ENCODE measurements at regions not wholly inside any gene's neighbourhood (a gene's known extent, or its start where the extent isn't known, plus 50 kb on each side); places are given as distances from the start of the nearest gene placed in this dataset.
"Not testable (repeated sequence)": the region's sequence is repeated elsewhere in the genome, so short reads cannot be mapped to it uniquely, and the experiment has no call there.

DNA sequence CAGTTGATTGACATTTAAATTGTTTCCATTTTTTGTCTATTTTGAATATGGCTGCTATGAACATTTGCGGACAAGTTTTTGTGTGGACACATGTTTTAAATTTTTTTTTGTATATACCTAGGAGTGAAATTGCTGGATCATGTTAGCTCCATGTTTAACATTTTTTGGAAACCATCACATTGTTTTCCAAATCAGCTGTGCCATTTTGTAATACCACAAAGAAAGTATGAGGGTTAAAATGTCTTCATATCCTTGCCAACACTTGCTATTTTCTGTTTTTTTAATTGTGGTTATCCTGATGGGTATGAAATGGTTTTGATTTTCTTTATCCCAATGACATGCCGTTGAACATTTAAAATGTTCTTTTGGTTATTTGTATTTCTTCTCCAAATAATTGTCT is 52.1 kb downstream of the CARTPT start:
- no peak for DNase-seq (ENCODE audit: low read depth, low spot score)

DNA sequence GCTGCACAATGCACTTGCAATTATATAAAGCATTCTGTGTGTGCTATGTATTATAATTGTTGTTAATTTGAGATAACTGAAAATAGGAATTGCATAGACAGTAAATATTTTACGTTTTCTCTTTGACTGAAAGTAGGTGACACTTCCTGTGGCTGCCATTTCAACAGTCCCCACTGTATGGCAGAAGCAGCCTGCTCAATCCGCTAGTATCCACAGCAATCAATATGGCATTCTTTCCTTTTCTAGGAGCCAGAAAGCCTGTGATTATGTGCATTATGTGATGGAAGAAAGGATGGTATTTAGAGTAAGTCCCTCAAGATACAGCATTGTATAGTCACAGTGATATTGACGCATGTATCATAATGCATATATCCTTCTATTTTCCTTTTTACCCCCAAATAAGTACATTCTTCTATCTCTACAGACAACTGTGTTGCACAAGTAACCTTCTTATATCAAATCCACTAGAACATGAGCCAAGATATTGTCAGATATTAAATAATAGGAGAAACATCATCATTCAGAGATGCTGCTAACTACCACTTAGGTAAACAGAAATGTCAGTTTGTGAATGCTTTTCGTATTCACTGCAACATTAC is 59.7 kb downstream of the CARTPT start:
- peak; percentile 29 for DNase-seq (ENCODE audit: low read depth, low spot score)

DNA sequence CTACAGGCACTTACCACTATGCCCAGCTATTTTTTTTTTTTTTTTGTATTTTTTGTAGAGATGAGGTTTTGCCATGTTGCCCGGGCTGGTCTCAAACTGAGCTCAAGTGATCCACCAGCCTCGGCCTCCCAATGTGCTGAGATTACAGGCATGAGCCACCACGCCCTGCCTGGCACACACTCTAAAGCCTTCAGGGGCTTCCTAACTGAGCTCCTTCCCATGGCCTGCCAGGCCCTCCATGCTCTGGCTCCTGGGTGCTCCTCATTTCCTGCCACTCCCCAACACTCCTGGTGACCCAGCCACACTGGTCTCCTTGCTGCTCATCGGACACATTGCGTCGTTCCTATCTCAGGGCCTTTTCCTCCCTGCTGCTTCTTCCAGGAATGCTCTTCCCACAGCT is 61.5 kb downstream of the CARTPT start:
- no peak for DNase-seq (ENCODE audit: low read depth, low spot score)

DNA sequence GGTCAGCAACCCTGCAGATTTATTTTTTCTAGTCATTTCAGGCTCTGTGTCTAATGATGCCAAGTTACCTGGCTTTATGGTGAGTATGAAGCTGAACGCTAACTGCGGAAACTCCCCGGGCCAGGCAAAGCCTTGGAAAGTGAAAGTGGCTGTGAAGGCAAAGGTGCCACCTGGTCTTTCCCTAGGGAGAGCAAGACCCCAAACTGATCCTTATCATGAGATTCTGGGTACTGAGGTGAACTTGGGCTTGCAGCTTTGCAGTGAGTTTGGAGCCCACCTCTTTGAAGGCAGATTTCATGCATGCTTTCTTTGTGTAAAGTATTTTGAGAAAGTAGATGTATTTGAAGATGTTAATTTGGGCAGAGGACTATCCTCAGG is 63.3 kb downstream of the CARTPT start:
- no peak for DNase-seq (ENCODE audit: low read depth, low spot score)

DNA sequence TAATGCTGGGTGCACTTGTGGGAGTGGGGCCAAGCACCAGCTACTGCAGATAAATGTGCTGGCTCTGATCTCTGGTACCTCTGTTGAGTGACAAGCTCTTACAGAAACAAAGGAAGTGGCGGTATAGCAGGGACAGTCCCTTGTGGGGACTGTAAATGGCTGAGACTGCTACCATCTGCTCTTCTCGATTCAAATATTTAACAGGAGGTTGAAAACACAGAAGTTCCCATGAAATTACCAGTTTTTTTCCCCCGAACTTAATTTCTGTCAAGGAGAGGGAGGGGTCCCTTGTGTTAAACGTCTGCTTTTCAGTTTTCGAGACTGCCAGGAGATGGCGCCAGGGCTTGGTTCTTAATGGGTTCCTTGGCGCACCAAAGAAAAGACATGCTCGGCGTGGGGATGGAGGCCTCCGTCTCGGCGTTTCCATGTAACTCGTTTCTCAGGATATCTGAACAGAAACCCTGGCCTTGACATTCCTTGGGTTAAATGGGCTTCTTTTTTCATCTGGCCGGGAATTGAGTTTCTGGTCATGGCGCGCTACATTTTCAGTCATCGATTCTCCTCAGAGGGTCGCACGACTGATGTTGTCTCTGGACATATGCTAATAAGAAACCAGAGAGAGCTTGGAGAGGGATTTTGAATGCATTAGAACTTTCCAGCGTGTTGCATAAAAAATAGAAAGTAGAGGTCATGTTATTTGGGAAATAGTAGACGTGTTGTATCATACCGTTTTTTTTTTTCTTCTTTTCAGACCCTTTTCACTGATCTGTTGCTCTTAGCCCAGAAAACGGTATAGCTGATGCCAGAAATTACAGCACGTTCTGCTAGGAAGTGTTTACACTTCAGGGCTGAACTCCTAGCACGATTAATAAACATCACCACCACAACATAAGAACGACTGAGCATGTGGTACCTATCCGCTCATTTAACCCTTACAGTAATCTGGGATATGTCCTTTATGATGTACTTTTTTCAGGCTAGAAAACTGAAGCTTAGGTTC is 64.0 kb downstream of the CARTPT start:
- peak; percentile 85 for DNase-seq (ENCODE audit: low read depth, low spot score)

DNA sequence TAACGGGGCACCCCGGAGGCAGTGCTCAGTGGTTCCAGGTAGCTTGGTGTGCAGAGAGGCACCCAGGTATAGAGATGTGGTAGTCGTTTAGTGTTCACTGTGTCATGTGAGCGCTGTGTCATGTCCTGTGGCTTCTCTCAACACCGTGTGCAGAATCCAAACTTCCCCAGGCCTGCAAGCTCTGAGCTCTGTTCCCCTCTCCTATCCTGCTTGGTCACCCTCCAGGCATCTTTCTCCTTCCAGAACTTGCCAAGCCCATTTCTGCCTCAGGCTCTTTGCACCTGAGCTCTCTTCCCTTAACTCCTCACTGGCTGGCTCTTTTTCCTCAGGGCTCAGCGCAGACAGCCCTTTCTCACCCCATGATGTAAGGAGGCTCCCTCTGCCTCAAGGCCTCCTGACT is 64.8 kb downstream of the CARTPT start:
- DNase-seq (ENCODE audit: low read depth, low spot score), result peak; percentile 72

DNA sequence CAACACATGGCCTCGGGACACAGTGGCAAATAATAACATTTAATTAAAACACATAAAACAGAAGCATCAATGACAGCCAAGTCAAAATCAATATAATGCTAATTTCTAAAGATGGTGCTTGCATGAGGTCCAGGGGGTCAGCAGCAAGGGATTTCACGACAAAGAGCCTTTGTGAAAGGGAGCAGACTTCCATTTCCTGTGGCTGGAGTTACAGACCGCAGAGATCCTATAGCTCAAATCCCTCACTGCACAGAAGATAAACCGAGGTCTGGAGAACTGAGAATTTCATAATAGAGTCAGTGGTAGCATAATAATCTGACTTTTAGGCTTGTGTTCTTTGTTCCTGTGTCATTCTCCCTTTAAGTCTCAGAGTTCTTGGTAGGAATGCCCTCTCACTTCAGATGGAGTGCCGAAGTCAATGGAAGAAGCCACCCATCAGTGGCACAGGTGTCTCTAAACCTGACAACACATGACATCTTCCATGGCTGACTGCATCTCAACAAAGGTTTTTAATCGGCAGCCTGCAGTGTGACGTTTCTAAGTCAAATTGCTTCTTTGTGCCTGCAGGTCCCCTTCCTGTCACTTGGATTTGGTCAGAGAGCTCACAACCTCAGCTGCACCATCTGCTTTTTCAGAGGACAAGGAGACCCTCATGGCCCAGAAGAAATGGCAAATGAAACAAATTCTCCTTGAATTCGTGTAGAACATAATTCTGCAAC is 67.4 kb downstream of the CARTPT start:
- no peak for DNase-seq (ENCODE audit: low read depth, low spot score)

DNA sequence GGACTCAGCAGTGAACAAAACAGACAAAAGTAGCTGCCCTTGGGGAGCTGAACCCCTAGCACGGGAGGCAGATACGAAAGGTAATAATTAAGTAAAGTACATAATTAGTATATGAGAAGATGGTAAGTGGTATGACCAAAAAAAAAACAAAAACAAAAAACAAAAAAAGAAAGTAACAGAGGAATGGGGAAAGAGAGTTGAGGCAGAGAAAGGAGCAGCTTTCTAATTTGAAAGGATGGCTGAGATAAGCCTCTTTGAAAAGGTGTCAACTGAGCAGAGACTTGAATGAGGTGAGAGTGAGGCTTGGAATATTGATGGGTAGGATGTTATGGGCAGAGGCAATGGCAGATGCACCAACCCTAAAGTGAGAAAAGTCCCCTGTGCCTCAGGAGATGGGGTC is 69.7 kb downstream of the CARTPT start:
- no peak for DNase-seq (ENCODE audit: low read depth, low spot score)

DNA sequence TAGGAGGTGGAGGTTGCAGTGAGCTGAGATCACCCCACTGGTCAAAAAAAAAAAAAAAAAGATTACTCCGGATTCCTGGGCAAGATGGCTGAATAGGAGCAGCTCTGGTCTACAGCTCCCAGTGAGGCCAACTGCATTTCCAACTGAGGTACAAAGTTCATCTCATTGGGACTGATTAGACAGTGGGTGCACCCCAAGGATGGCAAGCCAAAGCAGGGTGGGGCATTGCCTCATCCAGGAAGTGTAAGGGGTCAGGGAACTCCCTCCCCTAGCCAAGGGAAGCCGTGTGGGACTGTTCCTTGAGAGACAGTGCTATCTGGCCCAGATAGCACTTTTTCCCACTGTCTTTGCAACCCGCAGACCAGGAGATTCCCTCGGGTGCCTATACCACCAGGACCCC is 70.7 kb downstream of the CARTPT start:
- DNase-seq (ENCODE audit: low read depth, low spot score), result no peak

DNA sequence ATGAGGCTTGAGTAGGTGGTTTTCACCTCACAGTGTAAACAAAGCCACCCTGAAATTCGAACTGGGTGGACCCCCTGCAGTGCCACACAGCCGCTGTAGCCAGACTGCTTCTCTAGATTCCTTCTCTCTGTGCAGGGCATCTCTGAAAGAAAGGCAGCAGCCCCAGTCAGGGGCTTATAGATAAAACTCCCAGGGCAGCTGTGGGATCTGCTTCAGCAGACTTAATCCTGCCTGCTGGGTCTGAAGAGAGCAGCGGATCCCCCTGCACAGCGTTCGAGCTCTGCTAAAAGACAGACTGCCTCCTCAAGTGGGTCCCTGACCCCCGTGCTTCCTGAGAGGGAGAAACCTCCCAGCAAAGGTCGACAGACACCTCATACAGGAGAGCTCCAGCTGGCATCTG is 71.4 kb downstream of the CARTPT start:
- no peak for DNase-seq (ENCODE audit: low read depth, low spot score)

DNA sequence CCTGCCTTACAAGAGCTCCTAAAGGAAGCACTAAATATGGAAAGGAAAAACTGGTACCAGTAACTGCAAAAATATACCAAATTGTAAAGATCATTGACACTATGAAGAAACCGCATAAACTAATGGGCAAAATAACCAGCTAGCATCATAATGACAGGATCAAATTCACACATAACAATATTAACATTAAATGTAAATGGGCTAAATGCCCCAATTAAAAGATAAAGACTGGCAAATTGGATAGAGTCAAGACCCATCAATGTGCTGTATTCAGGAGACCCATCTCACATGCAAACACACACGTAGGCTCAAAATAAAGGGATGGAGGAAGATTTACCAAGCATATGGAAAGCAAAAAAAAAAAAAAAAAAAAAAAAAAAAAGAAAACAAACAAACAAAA is 73.0 kb downstream of the CARTPT start:
- DNase-seq (ENCODE audit: low read depth, low spot score), result not testable (repeated sequence)

DNA sequence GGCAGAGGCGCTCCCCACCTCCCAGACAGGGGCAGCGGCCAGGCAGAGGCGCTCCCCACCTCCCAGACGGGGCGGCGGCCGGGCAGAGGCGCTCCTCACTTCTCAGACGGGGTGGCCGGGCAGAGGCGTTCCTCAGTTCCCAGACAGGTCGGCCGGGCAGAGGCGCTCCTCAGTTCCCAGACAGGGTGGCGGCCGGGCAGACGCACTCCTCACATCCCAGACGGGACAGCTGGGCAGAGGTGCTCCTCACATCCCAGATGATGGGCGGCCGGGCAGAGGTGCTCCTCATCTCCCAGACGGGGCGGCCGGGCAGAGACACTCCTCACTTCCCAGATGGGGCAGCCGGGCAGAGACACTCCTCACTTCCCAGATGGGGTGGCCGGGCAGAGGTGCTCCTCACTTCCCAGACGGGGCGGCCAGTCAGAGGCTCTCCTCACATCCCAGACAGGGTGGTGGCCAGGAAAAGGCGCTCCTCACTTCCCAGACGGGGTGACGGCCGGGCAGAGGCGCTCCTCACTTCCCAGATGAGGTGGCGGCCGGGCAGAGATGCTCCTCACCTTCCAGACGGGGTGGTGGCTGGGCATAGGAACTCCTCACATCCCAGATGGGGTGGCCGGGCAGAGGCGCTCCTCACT is 75.1 kb downstream of the CARTPT start:
- no peak for DNase-seq (ENCODE audit: low read depth, low spot score)

DNA sequence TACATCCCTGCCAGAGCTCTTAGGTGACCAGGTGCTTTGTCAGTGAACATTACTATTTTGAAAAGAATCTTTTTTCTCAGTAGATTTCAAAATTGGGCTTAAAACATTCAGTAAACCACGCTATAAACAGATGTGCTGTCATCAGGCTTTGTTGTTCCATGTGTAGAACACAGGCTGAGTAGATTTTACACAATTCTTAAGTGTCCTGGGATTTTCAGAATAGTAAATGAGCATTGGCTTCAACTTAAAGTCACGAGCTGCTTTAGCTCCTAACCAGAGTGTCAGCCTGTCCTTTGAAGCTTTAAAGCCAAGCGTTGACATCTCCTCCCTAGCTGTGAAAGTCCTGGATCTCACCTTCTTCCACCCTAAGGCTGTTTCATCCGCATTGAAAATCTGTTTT is 83.6 kb downstream of the CARTPT start:
- DNase-seq (ENCODE audit: low read depth, low spot score), result no peak

DNA sequence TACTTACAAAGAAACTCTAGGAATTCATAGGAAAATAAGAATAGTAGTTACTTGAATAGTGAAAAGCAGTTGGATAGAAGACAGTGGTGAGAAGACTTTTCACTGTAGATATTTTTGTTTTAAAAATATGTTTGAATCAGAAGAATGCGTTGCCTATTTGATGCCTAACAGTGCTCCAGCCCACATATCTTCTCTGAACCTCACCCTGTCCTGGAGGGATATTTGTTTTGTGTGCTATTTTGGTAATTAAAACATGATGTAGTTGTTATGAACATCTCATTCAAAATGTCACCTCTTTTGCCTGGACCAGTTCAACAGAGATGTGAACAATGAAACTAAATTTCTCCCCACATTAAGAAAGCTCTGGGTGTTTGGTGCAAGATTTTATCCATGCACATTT is 87.6 kb downstream of the CARTPT start:
- DNase-seq (ENCODE audit: low read depth, low spot score), result no peak

DNA sequence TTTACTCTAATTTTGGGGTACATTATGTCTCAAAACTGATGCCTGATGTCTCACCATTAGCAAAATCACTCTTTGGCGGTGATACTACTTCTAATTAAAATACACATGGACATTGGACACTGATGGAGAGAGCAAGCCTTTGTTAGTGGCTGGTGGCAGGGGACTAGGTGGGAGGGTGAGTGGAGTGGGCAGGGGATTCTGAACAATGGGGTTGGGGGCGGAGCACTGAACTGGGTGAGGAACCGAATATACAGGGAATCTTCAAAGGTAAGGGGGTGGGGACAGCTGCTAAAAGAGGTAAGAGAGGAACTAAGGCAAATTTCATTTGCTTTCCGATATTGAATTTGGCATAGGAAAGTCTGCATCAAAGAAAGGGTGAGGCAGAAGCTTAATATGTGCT is 88.8 kb downstream of the CARTPT start:
- no peak for DNase-seq (ENCODE audit: low read depth, low spot score)

DNA sequence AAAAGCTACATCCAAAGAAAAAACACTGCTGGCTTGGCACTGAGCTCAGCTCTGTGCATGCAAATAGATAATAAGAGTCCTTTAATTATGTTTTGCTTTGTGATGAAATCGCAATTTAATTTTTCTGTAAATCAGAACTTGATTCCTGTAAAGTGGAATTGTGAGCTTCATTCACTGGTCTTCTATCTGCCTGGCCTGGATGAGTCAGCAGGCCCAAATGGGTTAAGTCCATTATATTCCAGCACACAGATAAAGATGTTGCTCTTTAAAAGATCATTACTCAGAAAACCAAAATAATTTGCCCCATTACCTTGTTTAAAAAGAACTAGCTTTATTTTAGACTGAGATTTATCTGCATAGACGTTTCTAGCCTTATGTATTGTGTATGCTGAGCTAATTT is 90.4 kb downstream of the CARTPT start:
- no peak for DNase-seq (ENCODE audit: low read depth, low spot score)

DNA sequence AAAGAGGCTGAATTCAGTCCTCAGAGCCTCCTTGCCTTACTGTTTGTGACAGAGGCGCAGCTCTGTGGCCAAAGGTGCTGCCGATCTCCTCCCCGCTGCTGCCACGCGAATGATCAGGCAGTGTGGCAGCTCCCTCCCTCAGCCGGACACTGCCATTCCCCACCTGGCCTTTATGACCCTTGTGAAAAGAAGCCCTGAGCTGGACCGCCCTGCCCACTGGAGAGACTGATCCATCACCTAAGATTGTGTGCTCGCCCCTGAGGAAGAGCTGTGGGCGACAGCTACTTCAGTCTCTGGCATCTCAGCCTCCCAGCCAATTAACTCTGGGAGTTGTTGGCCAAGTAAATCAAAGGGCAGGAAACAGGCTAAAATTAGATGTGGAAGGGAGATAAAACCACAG is 90.9 kb downstream of the CARTPT start:
- peak; percentile 59 for DNase-seq (ENCODE audit: low read depth, low spot score)

DNA sequence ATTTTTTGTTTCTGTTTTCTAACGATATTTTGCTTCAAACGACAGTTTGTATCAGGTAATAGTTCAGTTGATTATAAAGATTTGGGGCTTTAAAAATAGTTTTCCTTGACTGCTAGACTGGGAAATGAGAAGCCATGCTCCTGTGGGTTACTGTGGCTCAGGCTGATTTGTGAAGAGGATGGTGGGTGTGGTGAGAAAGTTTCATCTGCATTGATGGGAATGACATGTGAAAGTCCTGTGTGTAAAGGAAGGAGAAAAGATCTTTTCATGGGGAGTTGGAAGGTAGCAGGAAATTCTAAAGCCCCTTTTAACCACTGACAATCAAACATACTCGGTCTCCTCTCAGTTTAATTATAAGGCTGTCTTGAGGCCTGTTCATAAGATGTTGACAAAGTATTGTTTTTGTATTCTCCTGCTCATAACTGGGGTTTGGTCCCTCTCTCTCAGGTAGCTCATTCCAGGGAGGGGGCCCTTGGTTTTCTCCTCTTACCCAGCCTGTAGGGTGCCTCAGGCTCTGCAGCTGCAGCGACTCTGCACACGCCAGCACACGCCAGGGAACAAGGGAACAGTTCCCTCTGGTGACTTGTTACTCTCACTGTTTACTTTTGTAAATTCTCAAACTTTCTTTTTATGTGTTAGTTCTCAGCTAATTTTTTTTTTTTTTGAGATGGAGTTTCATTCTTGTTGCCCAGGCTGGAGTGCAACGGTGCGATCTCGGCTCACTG is 91.6 kb downstream of the CARTPT start:
- DNase-seq (ENCODE audit: low read depth, low spot score), result no peak

DNA sequence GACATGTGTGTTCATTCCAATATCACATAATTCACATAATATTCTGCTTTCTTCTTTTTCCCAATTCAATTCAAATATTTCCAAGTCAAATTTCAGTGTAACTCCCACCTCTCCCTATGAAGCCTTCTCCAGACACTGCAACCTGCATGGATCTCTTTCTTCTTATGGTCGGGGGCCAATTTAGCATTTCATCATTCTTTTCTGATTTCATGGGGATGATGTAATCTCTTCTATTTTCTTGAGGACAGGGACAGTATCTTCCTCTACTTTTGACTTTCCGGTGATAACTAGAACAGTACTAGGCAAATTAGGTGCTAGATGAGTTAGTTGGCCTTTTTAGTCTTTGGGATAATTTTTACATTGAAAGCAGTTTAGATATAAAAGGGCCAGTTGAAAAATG is 92.7 kb downstream of the CARTPT start:
- no peak for DNase-seq (ENCODE audit: low read depth, low spot score)

DNA sequence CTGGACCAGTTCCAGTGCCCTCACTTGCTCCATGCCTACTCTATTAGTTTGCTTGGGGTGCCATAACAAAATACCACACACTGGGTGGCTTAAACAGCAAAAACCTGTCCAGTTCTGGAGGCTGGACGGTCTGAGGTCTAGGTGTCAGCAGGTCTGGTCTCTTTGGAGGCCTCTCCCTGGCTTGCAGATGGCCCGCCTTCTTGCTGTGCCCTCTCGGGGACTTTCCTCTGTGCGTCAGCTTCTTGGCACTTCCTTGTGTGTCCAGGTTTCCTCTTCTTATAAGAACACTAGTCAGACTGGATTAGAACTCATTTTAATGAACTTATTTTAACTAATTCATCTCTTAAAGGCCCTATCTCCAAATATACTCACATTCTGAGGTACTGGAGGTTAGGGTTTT is 97.2 kb downstream of the CARTPT start:
- DNase-seq (ENCODE audit: low read depth, low spot score), result no peak

DNA sequence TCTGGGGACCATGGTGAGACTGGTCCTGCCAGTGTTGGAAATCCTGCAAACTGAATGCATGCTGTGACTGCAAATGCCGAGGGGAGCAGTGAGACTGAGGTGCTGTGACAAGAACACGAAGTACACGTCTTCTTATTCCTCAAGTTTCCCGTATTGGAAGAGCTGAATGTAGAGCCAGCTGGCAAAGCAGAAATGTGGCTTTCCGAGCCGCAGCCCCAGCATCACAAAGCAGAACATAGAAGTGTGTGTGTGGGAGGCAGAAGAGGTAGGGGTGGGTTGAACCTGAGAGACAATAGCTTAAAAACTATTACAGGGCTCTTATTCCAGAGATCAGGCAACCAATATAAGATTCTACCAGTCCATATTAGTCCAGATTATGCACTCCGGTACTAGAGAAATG is 98.8 kb downstream of the CARTPT start:
- no peak for DNase-seq (ENCODE audit: low read depth, low spot score)

Data from ELF-1 (cell line).